ENCODE measurements at regions not wholly inside any gene's neighbourhood (a gene's known extent, or its start where the extent isn't known, plus 50 kb on each side); places are given as distances from the start of the nearest gene placed in this dataset.

DNA sequence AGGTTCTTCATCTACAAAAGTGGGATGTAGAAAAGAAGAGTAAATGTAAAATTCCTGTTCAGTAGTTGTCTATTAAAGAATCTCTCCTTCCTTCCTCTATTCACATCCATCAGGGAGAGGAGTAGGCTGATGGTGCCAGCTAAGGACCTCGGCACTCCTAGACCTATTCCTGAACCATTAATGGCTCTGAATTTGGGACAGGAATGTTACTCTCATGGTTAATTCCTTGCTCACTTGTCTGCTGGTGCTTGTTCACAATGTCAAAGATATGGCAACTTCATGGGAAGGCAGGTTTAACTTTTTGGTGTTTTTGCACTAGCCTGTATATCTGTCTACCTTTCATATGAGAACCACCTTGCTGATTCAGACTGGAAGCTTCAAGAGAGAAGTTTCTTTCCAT lies 206.6 kb downstream of the DAD1 start:
- CTCF ChIA-PET (ENCODE audit: partially characterized antibody): interaction anchor here (0.5 to 3.4 kb wide), 7 partner anchors 8 to 181 kb away, joined by 3 to 26 read pairs (median 4); no protein-coding TSS in a partner anchor
- H4K8ac ChIP-seq (ENCODE audit: extremely low read depth, insufficient read depth, low read length): no peak overlapping the region
- no peak overlapping the region for H2BK15ac ChIP-seq (ENCODE audit: low read length)
- no peaks in the 10 kb centered on the region for H4K20me1 ChIP-seq (replicated peaks in 1 of 2; ENCODE audit: control insufficient read depth in 1 of 2, insufficient read depth in 2 of 2, low read length in 2 of 2)
- no peaks in the 10 kb centered on the region for H3K79me2 ChIP-seq (ENCODE audit: control insufficient read depth in 1 of 2, insufficient read depth in 2 of 2, low read length in 2 of 2)
- no peak overlapping the region for H2AK5ac ChIP-seq (ENCODE audit: low read depth, low read length)
- no peaks in the 10 kb centered on the region for H3K23me2 ChIP-seq (ENCODE audit: low read depth, low read length)
- no peak overlapping the region for H3K23ac ChIP-seq (ENCODE audit: insufficient read length)
- no peak overlapping the region for H2BK120ac ChIP-seq (replicated peaks; ENCODE audit: low read depth, low read length)
- H4K91ac ChIP-seq (replicated peaks; ENCODE audit: insufficient read length, low read length): no peak overlapping the region
- H3K9me3 ChIP-seq (ENCODE audit: insufficient read depth in 2 of 2, low read depth in 1 of 2, low read length in 1 of 2): no peaks in the 10 kb centered on the region
- H3K36me3 ChIP-seq (ENCODE audit: control insufficient read depth in 2 of 4, insufficient read depth in 4 of 4, low read length in 3 of 4): no peaks in the 10 kb centered on the region
- no peak overlapping the region for H3K56ac ChIP-seq (replicated peaks; ENCODE audit: insufficient read length, low read depth, low read length)
- FAIRE-seq (no peak), DNase-seq (ENCODE audit: low read depth in 1 of 2, low spot score in 2 of 2) (no peak)
- H3K9ac ChIP-seq (replicated peaks in 1 of 4; ENCODE audit: extremely low read depth in 1 of 4, low read depth in 3 of 4, low read length in 3 of 4): no peak overlapping the region
- H3K27ac ChIP-seq (ENCODE audit: low read depth, low read length): no peak overlapping the region
- TF ChIP-seq TAF1 (IDR thresholded peaks at IDR 0.05; ENCODE audit: low read depth, low read length) (no peak), POLR2AphosphoS5 (IDR thresholded peaks at IDR 0.05; ENCODE audit: low read depth, low read length) (no peak), JUN (IDR thresholded peaks at IDR 0.05; ENCODE audit: low read depth, low read length) (no peak), HDAC2 (IDR thresholded peaks at IDR 0.05; ENCODE audit: borderline replicate concordance in 1 of 2, low read depth in 2 of 2, low read length in 2 of 2) (no peak), JUND (IDR thresholded peaks at IDR 0.05; ENCODE audit: low read length) (no peak), CEBPB (IDR thresholded peaks at IDR 0.05; ENCODE audit: low read depth, low read length) (no peak), SIRT6 (IDR thresholded peaks at IDR 0.05; ENCODE audit: low read length) (no peak), BACH1 (IDR thresholded peaks at IDR 0.05; ENCODE audit: low read length) (no peak), TAF7 (optimal IDR thresholded peaks at IDR 0.05; ENCODE audit: borderline replicate concordance, low read depth, low read length) (no peak), KDM1A (IDR thresholded peaks at IDR 0.05; ENCODE audit: borderline replicate concordance, low read length) (no peak), PHF8 (conservative IDR thresholded peaks at IDR 0.05; ENCODE audit: low read depth, low read length) (no peak), FOSL1 (IDR thresholded peaks at IDR 0.05; ENCODE audit: insufficient read depth, low read depth, low read length) (no peak), EGR1 (IDR thresholded peaks at IDR 0.05; ENCODE audit: borderline replicate concordance, low read depth, low read length) (no peak)
- TF ChIP-seq, protein P1, sequence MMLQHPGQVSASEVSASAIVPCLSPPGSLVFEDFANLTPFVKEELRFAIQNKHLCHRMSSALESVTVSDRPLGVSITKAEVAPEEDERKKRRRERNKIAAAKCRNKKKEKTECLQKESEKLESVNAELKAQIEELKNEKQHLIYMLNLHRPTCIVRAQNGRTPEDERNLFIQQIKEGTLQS (IDR thresholded peaks at IDR 0.05; ENCODE audit: insufficient read depth, low read depth, low read length): no peak
- TF ChIP-seq, protein P2, sequence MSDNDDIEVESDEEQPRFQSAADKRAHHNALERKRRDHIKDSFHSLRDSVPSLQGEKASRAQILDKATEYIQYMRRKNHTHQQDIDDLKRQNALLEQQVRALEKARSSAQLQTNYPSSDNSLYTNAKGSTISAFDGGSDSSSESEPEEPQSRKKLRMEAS (IDR thresholded peaks at IDR 0.05): no peak
- H3K4me3 ChIP-seq (ENCODE audit: extremely low read depth in 1 of 4, insufficient read depth in 2 of 4, low read depth in 3 of 4, low read length in 4 of 4): no peak overlapping the region
- H3K27me3 ChIP-seq (replicated peaks in 1 of 4; ENCODE audit: control insufficient read depth in 3 of 4, extremely low read depth in 1 of 4, insufficient read depth in 3 of 4, low read length in 3 of 4): no peaks in the 10 kb centered on the region
- H2BK20ac ChIP-seq (ENCODE audit: low read length): no peak overlapping the region
- no peaks in the 10 kb centered on the region for H3K79me1 ChIP-seq (ENCODE audit: low read depth, low read length)
- no peak overlapping the region for H2BK5ac ChIP-seq (ENCODE audit: low read depth, low read length)
- H2AFZ ChIP-seq (ENCODE audit: low read length): no peak overlapping the region
- no peaks in the 10 kb centered on the region for H3K4me1 ChIP-seq (replicated peaks in 1 of 4; ENCODE audit: control insufficient read depth in 3 of 4, insufficient read depth in 4 of 4, low read length in 3 of 4)
- H3K18ac ChIP-seq (ENCODE audit: extremely low read depth, low read length): no peak overlapping the region
- H3K4me2 ChIP-seq (ENCODE audit: insufficient read depth in 1 of 2, low read depth in 2 of 2, low read length in 2 of 2): no peak overlapping the region
- H2BK12ac ChIP-seq (ENCODE audit: low read depth, low read length): no peak overlapping the region
- 94% methylated on average over 1 of the region's 1 CpG; no CpG with 5 or more reads in 1 of the 2 experiments for WGBS, 2 experiments (ENCODE audit: extremely low coverage in 1 of 2, insufficient coverage in 1 of 2, insufficient read length in 1 of 2, insufficient replicate concordance in 2 of 2, low coverage in 1 of 2, low lambda C conversion rate in 2 of 2, missing lambda C conversion rate in 1 of 2)
- POLR2A ChIA-PET (ENCODE audit: partially characterized antibody): no interaction called here
- H3K14ac ChIP-seq (ENCODE audit: insufficient read length): no peak overlapping the region
- H3K4ac ChIP-seq (replicated peaks; ENCODE audit: insufficient read length, low read depth, low read length): no peak overlapping the region
- no peak overlapping the region for H4K5ac ChIP-seq (ENCODE audit: insufficient read length, low read depth, low read length)
